GM19239 (cell line): ENCODE measurements at regions not wholly inside any gene's neighbourhood (a gene's known extent, or its start where the extent isn't known, plus 50 kb on each side); places are given as distances from the start of the nearest gene placed in this dataset.
A peak's percentile ranks its signal among the peaks of the same experiment; 100 is the strongest.

Source experiments
- DNase-seq: peaks from one replicate; pipeline ENCODE4 v3.0.0; 2011; ENCODE audit warnings: low spot score; ENCODE audit not compliant: insufficient read length
- FAIRE-seq: peaks from 2 replicates; lab custom pipeline; 2011; peaks lifted over from hg19 to GRCh38; lab: Jason Lieb, UNC

GRCh38 chrX:43551590-43551989, 104.5 kb upstream of the MAOA start:
- no peak for DNase-seq
- no peak for FAIRE-seq

- DNase-seq: no peak
- no peak for FAIRE-seq
Observed at GRCh38 chrX:43552156-43552555, 103.9 kb upstream of the MAOA start.

GRCh38 chrX:43552703-43553102, 103.4 kb upstream of the MAOA start:
- FAIRE-seq (no peak), DNase-seq (no peak)

GRCh38 chrX:43553257-43553656, 102.8 kb upstream of the MAOA start:
- DNase-seq (no peak), FAIRE-seq (no peak)

GRCh38 chrX:43556207-43556606, 99.9 kb upstream of the MAOA start:
- DNase-seq: no peak
- no peak for FAIRE-seq

- FAIRE-seq: peak; percentile 76
- DNase-seq: peak; percentile 9
Observed at GRCh38 chrX:43557792-43558191, 98.3 kb upstream of the MAOA start.

GRCh38 chrX:43559644-43560043, 96.5 kb upstream of the MAOA start:
- no peak for FAIRE-seq

GRCh38 chrX:43560247-43560946, 95.7 kb upstream of the MAOA start:
- no peak for FAIRE-seq
- no peak for DNase-seq

More at GRCh38 chrX:43559644-43560043, 96.5 kb upstream of the MAOA start:
- no peak for DNase-seq

GRCh38 chrX:43562372-43562771, 93.7 kb upstream of the MAOA start:
- DNase-seq (no peak), FAIRE-seq (no peak)

GRCh38 chrX:43564953-43565352, 91.1 kb upstream of the MAOA start:
- DNase-seq (no peak), FAIRE-seq (no peak)

GRCh38 chrX:43566170-43566569, 89.9 kb upstream of the MAOA start:
- FAIRE-seq: no peak
- no peak for DNase-seq

GRCh38 chrX:43573441-43574015, 82.6 kb upstream of the MAOA start:
- DNase-seq: no peak
- no peak for FAIRE-seq

GRCh38 chrX:43580621-43581020, 75.5 kb upstream of the MAOA start:
- FAIRE-seq: no peak

GRCh38 chrX:43581167-43581566, 74.9 kb upstream of the MAOA start:
- DNase-seq (no peak), FAIRE-seq (no peak)

More at GRCh38 chrX:43580621-43581020, 75.5 kb upstream of the MAOA start:
- DNase-seq: no peak

- DNase-seq (no peak), FAIRE-seq (no peak)
Observed at GRCh38 chrX:43581888-43582539, 74.1 kb upstream of the MAOA start.

- no peak for FAIRE-seq
- DNase-seq: no peak
Observed at GRCh38 chrX:43582540-43582913, 73.6 kb upstream of the MAOA start.

GRCh38 chrX:43585922-43586321, 70.2 kb upstream of the MAOA start:
- FAIRE-seq: no peak

GRCh38 chrX:43586830-43587229, 69.3 kb upstream of the MAOA start:
- DNase-seq: no peak
- FAIRE-seq: no peak

More at GRCh38 chrX:43585922-43586321, 70.2 kb upstream of the MAOA start:
- DNase-seq: no peak

- FAIRE-seq (no peak), DNase-seq (no peak)
Observed at GRCh38 chrX:43589735-43590134, 66.4 kb upstream of the MAOA start.

GRCh38 chrX:43590150-43590549, 65.9 kb upstream of the MAOA start:
- DNase-seq (no peak), FAIRE-seq (no peak)

- FAIRE-seq (no peak), DNase-seq (no peak)
Observed at GRCh38 chrX:43592597-43592996, 63.5 kb upstream of the MAOA start.

- no peak for FAIRE-seq
- DNase-seq: no peak
Observed at GRCh38 chrX:43595931-43596330, 60.2 kb upstream of the MAOA start.
